HEK293 (cell line): ENCODE measurements at regions not wholly inside any gene's neighbourhood (a gene's known extent, or its start where the extent isn't known, plus 50 kb on each side); places are given as distances from the start of the nearest gene placed in this dataset.

Experiments used
- CTCF ChIA-PET: fragments of 350-600 bp; formaldehyde crosslinking; extraction: SDS; loops from one replicate; lab custom pipeline; 2021; ENCODE audit warnings: antibody characterized with exemption; lab: Yijun Ruan, JAX
- POLR2A ChIA-PET: fragments of 300-600 bp; formaldehyde crosslinking; extraction: SDS; loops from one replicate; lab custom pipeline; 2020; ENCODE audit warnings: antibody characterized with exemption, inconsistent platforms; lab: Yijun Ruan, JAX
- H3K27ac ChIP-seq: fragments of 200-500 bp; sonication (Bioruptor generic); 2 replicates; pipeline ENCODE4 v1.5.1; 2014; ENCODE audit warnings: low read depth, low read length, control low read depth, inconsistent platforms; ENCODE audit errors: extremely low read depth
- H3K36me3 ChIP-seq, 2 experiments: fragments of 200-500 bp in 1 of 2; sonication (Bioruptor generic) in 1 of 2; 1 replicate in 1 of 2; 2 replicates in 1 of 2; pipeline ENCODE4 v1.5.1; 2014 to 2017; ENCODE audit warnings: inconsistent platforms in 2 of 2, low read length in 2 of 2; ENCODE audit not compliant: control insufficient read depth in 2 of 2, insufficient read depth in 1 of 2
- H3K4me1 ChIP-seq: fragments of 200-500 bp; sonication (Bioruptor generic); 2 replicates; pipeline ENCODE4 v1.5.1; 2014; ENCODE audit warnings: mild to moderate bottlenecking, low read length, inconsistent platforms; ENCODE audit not compliant: control insufficient read depth, insufficient read depth
- H3K4me3 ChIP-seq: 2 replicates; pipeline ENCODE4 v1.5.1; 2011; ENCODE audit warnings: low read depth, mild to moderate bottlenecking, control low read depth, low read length, moderate library complexity
- H3K9me3 ChIP-seq: fragments of 200-500 bp; sonication (Bioruptor generic); 2 replicates; pipeline ENCODE4 v1.5.1; 2014; ENCODE audit warnings: low read depth, low read length, inconsistent platforms; ENCODE audit not compliant: control insufficient read depth, insufficient read depth
- BCL11B ChIP-seq: fragments of 450-650 bp; formaldehyde crosslinking; IDR thresholded peaks from 2 replicates; pipeline ENCODE4 v1.5.1; 2016; ENCODE audit warnings: low read depth, missing biosample characterization, missing genetic modification characterization
- BCL6B ChIP-seq: fragments of 450-650 bp; formaldehyde crosslinking; IDR thresholded peaks from 2 replicates; pipeline ENCODE4 v1.5.1; 2017; ENCODE audit warnings: missing biosample characterization, missing genetic modification characterization
- GLI2 ChIP-seq: fragments of 450-650 bp; formaldehyde crosslinking; IDR thresholded peaks from 2 replicates; pipeline ENCODE4; 2017; ENCODE audit warnings: missing biosample characterization, missing genetic modification characterization, low read depth, borderline replicate concordance
- GLIS1 ChIP-seq: fragments of 450-650 bp; formaldehyde crosslinking; IDR thresholded peaks from 2 replicates; pipeline ENCODE4 v1.5.1; 2016; ENCODE audit warnings: missing biosample characterization, missing genetic modification characterization
- PRDM1 ChIP-seq: fragments of 450-650 bp; formaldehyde crosslinking; IDR thresholded peaks from 2 replicates; pipeline ENCODE4; 2016; ENCODE audit warnings: missing biosample characterization, missing genetic modification characterization
- SCRT2 ChIP-seq: fragments of 450-650 bp; formaldehyde crosslinking; IDR thresholded peaks from 2 replicates; pipeline ENCODE4 v1.5.1; 2016; ENCODE audit warnings: missing biosample characterization, missing genetic modification characterization
- ZBTB20 ChIP-seq: fragments of 450-650 bp; formaldehyde crosslinking; IDR thresholded peaks from 2 replicates; pipeline ENCODE4 v1.5.1; 2016; ENCODE audit warnings: missing biosample characterization, missing genetic modification characterization
- ZBTB21 ChIP-seq: fragments of 450-650 bp; formaldehyde crosslinking; IDR thresholded peaks from 2 replicates; pipeline ENCODE4 v1.5.1; 2017; ENCODE audit warnings: missing biosample characterization, missing genetic modification characterization
- ZBTB6 ChIP-seq: fragments of 450-650 bp; formaldehyde crosslinking; IDR thresholded peaks from 2 replicates; pipeline ENCODE4 v1.5.1; 2017; ENCODE audit warnings: missing biosample characterization, missing genetic modification characterization
- ZFP41 ChIP-seq: fragments of 450-650 bp; formaldehyde crosslinking; IDR thresholded peaks from 2 replicates; pipeline ENCODE4 v1.5.1; 2016; ENCODE audit warnings: missing biosample characterization, missing genetic modification characterization, borderline replicate concordance
- ZNF121 ChIP-seq: fragments of 450-650 bp; formaldehyde crosslinking; IDR thresholded peaks from 2 replicates; pipeline ENCODE4 v1.5.1; 2016; ENCODE audit warnings: missing biosample characterization, missing genetic modification characterization
- ZNF184 ChIP-seq: fragments of 450-650 bp; IDR thresholded peaks from 2 replicates; pipeline ENCODE4 v1.5.1; 2018; ENCODE audit warnings: missing biosample characterization, mild to moderate bottlenecking, missing genetic modification characterization
- ZNF211 ChIP-seq: fragments of 450-650 bp; formaldehyde crosslinking; IDR thresholded peaks from 2 replicates; pipeline ENCODE4 v1.5.1; 2016; ENCODE audit warnings: low read depth, missing biosample characterization, missing genetic modification characterization
- ZNF24 ChIP-seq: fragments of 450-650 bp; formaldehyde crosslinking; IDR thresholded peaks from 2 replicates; pipeline ENCODE4 v1.5.1; 2016; ENCODE audit warnings: missing biosample characterization, missing genetic modification characterization
- ZNF274 ChIP-seq, 2 experiments: fragments of 200-500 bp in 1 of 2; fragments of 450-650 bp in 1 of 2; sonication (Bioruptor generic) in 1 of 2; formaldehyde crosslinking in 1 of 2; IDR thresholded peaks; 2 replicates each; pipeline versions ENCODE4 v1.5.1 to v1.6.1; 2014 to 2016; ENCODE audit warnings: borderline replicate concordance in 1 of 2, inconsistent platforms in 1 of 2, low read length in 1 of 2, missing biosample characterization in 1 of 2, missing genetic modification characterization in 1 of 2
- ZNF513 ChIP-seq: fragments of 450-650 bp; IDR thresholded peaks from 2 replicates; pipeline ENCODE4 v1.5.1; 2018; ENCODE audit warnings: missing biosample characterization, missing genetic modification characterization
- ZNF548 ChIP-seq: fragments of 450-650 bp; formaldehyde crosslinking; IDR thresholded peaks from 2 replicates; pipeline ENCODE4 v1.5.1; 2016; ENCODE audit warnings: missing biosample characterization, missing genetic modification characterization
- ZNF585B ChIP-seq: fragments of 450-650 bp; formaldehyde crosslinking; IDR thresholded peaks from 2 replicates; pipeline ENCODE4 v1.5.1; 2016; ENCODE audit warnings: missing biosample characterization, missing genetic modification characterization
- ZNF596 ChIP-seq: fragments of 450-650 bp; IDR thresholded peaks from 2 replicates; pipeline ENCODE4 v1.5.0; 2018; ENCODE audit warnings: missing biosample characterization, mild to moderate bottlenecking, missing genetic modification characterization, moderate library complexity
- ZNF670 ChIP-seq: fragments of 450-650 bp; formaldehyde crosslinking; IDR thresholded peaks from 2 replicates; pipeline ENCODE4 v1.5.1; 2016; ENCODE audit warnings: missing biosample characterization, missing genetic modification characterization, low read depth
- TF ChIP-seq, protein P1 (sequence below): fragments of 450-650 bp; formaldehyde crosslinking; IDR thresholded peaks from 2 replicates; pipeline ENCODE4 v1.5.1; 2016; ENCODE audit warnings: missing biosample characterization, missing genetic modification characterization
- TF ChIP-seq, protein P2 (sequence below): fragments of 450-650 bp; formaldehyde crosslinking; optimal IDR thresholded peaks from 2 replicates; pipeline ENCODE3; 2016; ENCODE audit warnings: missing biosample characterization, mild to moderate bottlenecking, missing genetic modification characterization

DNA sequence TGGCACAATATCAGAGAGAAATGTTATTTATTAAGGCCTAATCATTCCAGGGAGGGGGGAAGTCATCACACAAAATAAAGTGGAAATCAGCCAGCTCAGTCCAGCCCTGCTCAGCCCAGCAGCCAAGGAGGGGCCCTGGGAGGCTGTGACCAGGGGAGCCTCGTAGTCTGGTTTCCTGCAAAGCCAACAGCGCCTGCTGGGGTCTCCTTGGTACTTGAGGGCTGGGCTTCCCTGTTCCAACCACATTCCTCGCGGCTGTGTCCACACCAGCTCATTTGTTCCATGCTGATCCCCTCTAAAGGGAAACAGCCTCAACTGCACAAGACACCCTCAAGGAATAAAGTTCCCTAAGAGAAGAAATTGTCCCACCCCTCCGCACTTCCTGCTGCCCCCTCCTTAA is 154.0 kb downstream of the TMEM132E start:
- no peaks in the 10 kb centered on the region for H3K36me3 ChIP-seq
- no peak overlapping the region for H3K4me3 ChIP-seq
- H3K4me1 ChIP-seq, result no peaks in the 10 kb centered on the region
- POLR2A ChIA-PET, result no interaction called here
- no peaks in the 10 kb centered on the region for H3K9me3 ChIP-seq
- no peak overlapping the region for H3K27ac ChIP-seq
- CTCF ChIA-PET, result no interaction called here
- TF ChIP-seq, protein P1, sequence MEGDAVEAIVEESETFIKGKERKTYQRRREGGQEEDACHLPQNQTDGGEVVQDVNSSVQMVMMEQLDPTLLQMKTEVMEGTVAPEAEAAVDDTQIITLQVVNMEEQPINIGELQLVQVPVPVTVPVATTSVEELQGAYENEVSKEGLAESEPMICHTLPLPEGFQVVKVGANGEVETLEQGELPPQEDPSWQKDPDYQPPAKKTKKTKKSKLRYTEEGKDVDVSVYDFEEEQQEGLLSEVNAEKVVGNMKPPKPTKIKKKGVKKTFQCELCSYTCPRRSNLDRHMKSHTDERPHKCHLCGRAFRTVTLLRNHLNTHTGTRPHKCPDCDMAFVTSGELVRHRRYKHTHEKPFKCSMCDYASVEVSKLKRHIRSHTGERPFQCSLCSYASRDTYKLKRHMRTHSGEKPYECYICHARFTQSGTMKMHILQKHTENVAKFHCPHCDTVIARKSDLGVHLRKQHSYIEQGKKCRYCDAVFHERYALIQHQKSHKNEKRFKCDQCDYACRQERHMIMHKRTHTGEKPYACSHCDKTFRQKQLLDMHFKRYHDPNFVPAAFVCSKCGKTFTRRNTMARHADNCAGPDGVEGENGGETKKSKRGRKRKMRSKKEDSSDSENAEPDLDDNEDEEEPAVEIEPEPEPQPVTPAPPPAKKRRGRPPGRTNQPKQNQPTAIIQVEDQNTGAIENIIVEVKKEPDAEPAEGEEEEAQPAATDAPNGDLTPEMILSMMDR (tag by site-specific recombination), result no peak
- TF ChIP-seq ZNF513 (tag by site-specific recombination) (no peak), ZNF211 (no peak), ZFP41 (tag by site-specific recombination) (no peak)

DNA sequence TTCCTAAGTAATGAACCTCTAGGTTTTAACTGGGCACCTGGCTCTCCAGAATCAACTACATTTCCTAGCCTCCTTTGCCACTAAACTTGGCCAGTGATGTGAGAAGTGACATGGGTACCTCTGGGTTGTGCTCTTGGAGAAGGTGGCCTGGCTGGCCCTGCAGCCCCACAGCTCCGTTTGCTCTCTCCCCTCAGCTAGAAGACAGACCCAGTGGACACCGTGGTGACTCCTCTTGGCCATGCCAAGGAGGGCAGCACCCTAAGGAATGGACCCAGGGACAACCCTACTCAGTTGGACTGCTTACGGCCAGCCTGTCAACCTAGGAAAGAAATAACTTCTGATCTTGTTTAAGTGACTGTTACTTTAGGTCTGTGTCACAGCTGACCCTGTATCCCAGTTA is 151.4 kb downstream of the TMEM132E start:
- Histone ChIP-seq H3K4me3 (no peak overlapping the region), H3K27ac (no peak overlapping the region), H3K9me3 (no peaks in the 10 kb centered on the region), H3K4me1 (no peaks in the 10 kb centered on the region), H3K36me3 (no peaks in the 10 kb centered on the region)
- CTCF ChIA-PET, result interaction anchor here (0.9 kb wide), 1 partner anchor 25 kb away, joined by 3 read pairs; no protein-coding TSS in a partner anchor
- no peak for TF ChIP-seq ZNF670 (tag by site-specific recombination)
- no peak for TF ChIP-seq ZNF585B (tag by site-specific recombination)
- no peak for TF ChIP-seq ZBTB20 (tag by site-specific recombination)
- no peak for TF ChIP-seq GLI2
- TF ChIP-seq BCL6B (tag by site-specific recombination), result no peak
- TF ChIP-seq ZNF24 (tag by site-specific recombination), result no peak
- no peak for TF ChIP-seq ZNF121
- TF ChIP-seq ZNF274 (IDR thresholded peaks at IDR 0.05; ENCODE audit: low read length), result no peak
- TF ChIP-seq ZNF274 (tag by site-specific recombination; IDR thresholded peaks at IDR 0.05; ENCODE audit: borderline replicate concordance), result no peak
- POLR2A ChIA-PET, result no interaction called here

DNA sequence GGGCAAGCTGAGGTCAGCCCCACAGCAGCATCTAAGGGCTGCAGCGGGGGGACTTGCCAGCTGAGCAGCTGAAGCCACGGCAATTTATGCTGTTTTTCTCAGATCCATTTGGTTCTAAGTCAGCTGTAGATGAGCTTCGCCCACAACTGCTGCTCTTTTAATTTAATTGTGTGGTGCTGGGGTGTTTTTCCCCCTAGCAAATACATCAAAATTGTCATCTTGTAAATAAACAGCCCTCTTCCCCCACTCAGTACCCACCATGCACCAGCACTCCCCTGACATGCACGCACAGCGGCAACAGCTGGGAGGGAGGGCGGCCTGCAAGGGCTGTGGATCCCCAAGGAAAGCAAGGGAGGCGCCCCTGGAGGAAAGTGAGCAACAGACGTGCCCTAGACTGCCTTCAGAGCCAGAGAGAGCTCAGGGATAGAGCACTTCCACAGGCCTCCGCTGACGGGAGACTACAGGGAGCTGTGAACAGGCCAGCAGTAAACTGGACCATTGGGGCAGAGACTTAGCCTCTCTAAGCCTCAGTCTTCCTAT is 149.5 kb downstream of the TMEM132E start:
- Histone ChIP-seq H3K9me3 (no peaks in the 10 kb centered on the region), H3K4me3 (no peak overlapping the region), H3K27ac (no peak overlapping the region), H3K4me1 (no peaks in the 10 kb centered on the region), H3K36me3 (no peaks in the 10 kb centered on the region)
- TF ChIP-seq ZBTB21 (tag by site-specific recombination) (no peak), ZNF596 (tag by site-specific recombination) (no peak), ZNF585B (tag by site-specific recombination) (no peak), ZNF184 (tag by site-specific recombination) (no peak), ZNF548 (no peak), BCL11B (no peak), PRDM1 (tag by site-specific recombination) (no peak), ZBTB6 (tag by site-specific recombination) (no peak), SCRT2 (tag by site-specific recombination) (no peak), ZFP41 (tag by site-specific recombination) (no peak), GLIS1 (tag by site-specific recombination) (no peak)
- TF ChIP-seq, protein P2, sequence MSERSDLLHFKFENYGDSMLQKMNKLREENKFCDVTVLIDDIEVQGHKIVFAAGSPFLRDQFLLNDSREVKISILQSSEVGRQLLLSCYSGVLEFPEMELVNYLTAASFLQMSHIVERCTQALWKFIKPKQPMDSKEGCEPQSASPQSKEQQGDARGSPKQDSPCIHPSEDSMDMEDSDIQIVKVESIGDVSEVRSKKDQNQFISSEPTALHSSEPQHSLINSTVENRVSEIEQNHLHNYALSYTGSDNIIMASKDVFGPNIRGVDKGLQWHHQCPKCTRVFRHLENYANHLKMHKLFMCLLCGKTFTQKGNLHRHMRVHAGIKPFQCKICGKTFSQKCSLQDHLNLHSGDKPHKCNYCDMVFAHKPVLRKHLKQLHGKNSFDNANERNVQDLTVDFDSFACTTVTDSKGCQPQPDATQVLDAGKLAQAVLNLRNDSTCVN (tag by site-specific recombination), result no peak
- ChIA-PET POLR2A (no interaction called here), CTCF (interaction anchor here (0.9 kb wide), 1 partner anchor 186 kb away, joined by 3 read pairs; no protein-coding TSS in a partner anchor)
